Neuronal stem cell (in vitro differentiated cells): ENCODE measurements at regions not wholly inside any gene's neighbourhood (a gene's known extent, or its start where the extent isn't known, plus 50 kb on each side); places are given as distances from the start of the nearest gene placed in this dataset.
A peak's percentile ranks its signal among the peaks of the same experiment; 100 is the strongest.

Source experiments
- DNase-seq: peaks from one replicate; pipeline ENCODE4 v3.0.0-alpha.2; 2013; ENCODE audit warnings: low spot score
- H2AFZ ChIP-seq: one replicate; pipeline ENCODE4 v1.6.1; 2013; ENCODE audit warnings: mild to moderate bottlenecking, low read length, inconsistent platforms
- H2AK5ac ChIP-seq: 2 replicates; pipeline ENCODE4 v1.6.1; 2013; ENCODE audit warnings: low read depth, mild to moderate bottlenecking, inconsistent platforms, low read length, moderate library complexity, mixed read lengths
- H2BK120ac ChIP-seq: 2 replicates; pipeline ENCODE4 v1.6.1; 2013; ENCODE audit warnings: low read depth, mild to moderate bottlenecking, inconsistent platforms, low read length, moderate library complexity, mixed read lengths
- H2BK12ac ChIP-seq: one replicate; pipeline ENCODE4 v1.6.1; 2013; ENCODE audit warnings: low read length, inconsistent platforms
- H2BK15ac ChIP-seq: 2 replicates; pipeline ENCODE4 v1.6.1; 2013; ENCODE audit warnings: mild to moderate bottlenecking, low read length, inconsistent platforms, mixed read lengths
- H2BK5ac ChIP-seq: one replicate; pipeline ENCODE4 v1.6.1; 2013; ENCODE audit warnings: inconsistent platforms, mild to moderate bottlenecking, low read length, moderate library complexity
- H3K14ac ChIP-seq: one replicate; pipeline ENCODE4 v1.6.1; 2013; ENCODE audit warnings: low read length, inconsistent platforms
- H3K18ac ChIP-seq: 2 replicates; pipeline ENCODE4 v1.6.1; 2013; ENCODE audit warnings: low read length, inconsistent platforms
- H3K23ac ChIP-seq: 2 replicates; pipeline ENCODE4 v1.6.1; 2013; ENCODE audit warnings: low read depth, mild to moderate bottlenecking, mixed read lengths, low read length, inconsistent platforms; ENCODE audit not compliant: poor library complexity
- H3K27ac ChIP-seq: replicated peaks from 3 replicates; pipeline ENCODE4 v1.5.1; 2013; ENCODE audit warnings: low read length, inconsistent platforms
- H3K27me3 ChIP-seq, 3 experiments: 2 replicates each; pipeline ENCODE4 v1.6.1; 2013; ENCODE audit warnings: low read length in 3 of 3, mild to moderate bottlenecking in 2 of 3, inconsistent platforms in 1 of 3, low read depth in 1 of 3, mixed read lengths in 1 of 3, moderate library complexity in 1 of 3; ENCODE audit not compliant: control insufficient read depth in 3 of 3, insufficient read depth in 3 of 3
- H3K36me3 ChIP-seq, 2 donors: replicated peaks in 1 of 2; 2 replicates each; pipeline ENCODE4 v1.6.1; 2013; ENCODE audit warnings: low read length in 2 of 2; ENCODE audit not compliant: control insufficient read depth in 2 of 2, insufficient read depth in 2 of 2
- H3K4ac ChIP-seq: 2 replicates; pipeline ENCODE4 v1.6.1; 2013; ENCODE audit warnings: inconsistent platforms, mild to moderate bottlenecking, low read length, moderate library complexity
- H3K4me1 ChIP-seq, 2 donors: 1 replicate in 1 of 2; 2 replicates in 1 of 2; pipeline ENCODE4 v1.6.1; 2013; ENCODE audit warnings: low read length in 2 of 2, low read depth in 1 of 2; ENCODE audit not compliant: control insufficient read depth in 2 of 2, insufficient read depth in 1 of 2
- H3K4me2 ChIP-seq: one replicate; pipeline ENCODE4 v1.6.1; 2013; ENCODE audit warnings: mild to moderate bottlenecking, low read length, inconsistent platforms; ENCODE audit not compliant: insufficient read depth, poor library complexity, severe bottlenecking
- H3K4me3 ChIP-seq, 2 donors: 2 replicates each; pipeline ENCODE4 v1.5.1; 2013; ENCODE audit warnings: low read length in 2 of 2, mild to moderate bottlenecking in 2 of 2, inconsistent platforms in 1 of 2, moderate library complexity in 1 of 2
- H3K79me1 ChIP-seq: one replicate; pipeline ENCODE4 v1.6.1; 2013; ENCODE audit warnings: low read depth, mild to moderate bottlenecking, inconsistent platforms, low read length, moderate library complexity
- H3K9ac ChIP-seq: one replicate; pipeline ENCODE4 v1.6.1; 2013; ENCODE audit warnings: mild to moderate bottlenecking, low read depth, low read length, inconsistent platforms; ENCODE audit not compliant: poor library complexity
- H3K9me3 ChIP-seq, 2 donors: replicated peaks in 1 of 2; 2 replicates each; pipeline versions ENCODE3 to v1.6.1; 2013; ENCODE audit warnings: low read length in 2 of 2, mild to moderate bottlenecking in 2 of 2, inconsistent platforms in 1 of 2, low read depth in 1 of 2, mixed read lengths in 1 of 2, moderate library complexity in 1 of 2; ENCODE audit not compliant: control insufficient read depth in 2 of 2, insufficient read depth in 1 of 2
- H4K8ac ChIP-seq: one replicate; pipeline ENCODE4 v1.6.1; 2013; ENCODE audit warnings: low read depth, mild to moderate bottlenecking, inconsistent platforms, low read length, moderate library complexity
- H4K91ac ChIP-seq: one replicate; pipeline ENCODE4 v1.6.1; 2013; ENCODE audit warnings: low read length, low read depth, mild to moderate bottlenecking, inconsistent platforms; ENCODE audit not compliant: poor library complexity
- WGBS, 2 donors: extraction: QIAGEN DNeasy Blood & Tissue Kit; methylation state at CpG; one replicate each; pipeline ENCODE4 v1.1.7; 2013; ENCODE audit warnings: missing lambda C conversion rate in 2 of 2, mixed read lengths in 1 of 2; ENCODE audit not compliant: insufficient read length in 2 of 2, insufficient replicate concordance in 1 of 2; ENCODE audit errors: extremely low coverage in 2 of 2; 5-methylcytosine and 5-hydroxymethylcytosine counted together

GRCh38 chr1:182297335-182297734, 94.3 kb downstream of the GLUL start:
- Histone ChIP-seq H3K36me3 (no peaks in the 10 kb centered on the region), H2AFZ (no peak overlapping the region), H2BK120ac (no peak overlapping the region), H2BK15ac (peak overlapping the region; percentile 22), H3K27me3 (no peaks in the 10 kb centered on the region), H3K9me3 (no peaks in the 10 kb centered on the region), H3K79me1 (no peaks in the 10 kb centered on the region), H4K91ac (no peak overlapping the region), H4K8ac (no peak overlapping the region), H2AK5ac (no peak overlapping the region), H3K4ac (no peak overlapping the region), H3K4me2 (no peak overlapping the region), H3K18ac (no peak overlapping the region), H3K9ac (no peak overlapping the region), H2BK5ac (no peak overlapping the region), H3K4me1 (peaks cover 4 to 14% of the 10 kb centered on the region in 2 donors), H3K27ac (no peak overlapping the region), H3K14ac (no peak overlapping the region), H2BK12ac (peak overlapping the region; percentile 46), H3K4me3 (peak overlapping the region in 1 of 2 donors; percentile 52), H3K23ac (no peak overlapping the region)
- no peak for DNase-seq

GRCh38 chr1:182295697-182296096, 95.9 kb downstream of the GLUL start:
- H4K8ac ChIP-seq = no peak overlapping the region
- no peaks in the 10 kb centered on the region for H3K36me3 ChIP-seq
- H3K27me3 ChIP-seq = peaks cover 0 to 3% (median 0%) of the 10 kb centered on the region in 3 experiments
- DNase-seq = no peak
- no peak overlapping the region for H4K91ac ChIP-seq
- H2AFZ ChIP-seq = no peak overlapping the region
- H2BK12ac ChIP-seq = no peak overlapping the region
- no peaks in the 10 kb centered on the region for H3K9me3 ChIP-seq
- H3K4ac ChIP-seq = no peak overlapping the region
- H3K18ac ChIP-seq = no peak overlapping the region
- H3K4me3 ChIP-seq = no peak overlapping the region
- H2BK120ac ChIP-seq = no peak overlapping the region
- H2BK15ac ChIP-seq = no peak overlapping the region
- H3K4me2 ChIP-seq = no peak overlapping the region
- H3K4me1 ChIP-seq = peaks cover 4 to 7% of the 10 kb centered on the region in 2 donors
- H3K23ac ChIP-seq = no peak overlapping the region
- no peaks in the 10 kb centered on the region for H3K79me1 ChIP-seq
- WGBS, 2 donors = no CpG with 5 or more reads among the region's 1 CpG
- H2BK5ac ChIP-seq = no peak overlapping the region
- no peak overlapping the region for H3K27ac ChIP-seq
- H3K14ac ChIP-seq = no peak overlapping the region
- no peak overlapping the region for H3K9ac ChIP-seq
- no peak overlapping the region for H2AK5ac ChIP-seq

- Histone ChIP-seq H4K8ac (no peak overlapping the region), H3K36me3 (no peaks in the 10 kb centered on the region), H3K9ac (no peak overlapping the region), H3K4ac (no peak overlapping the region), H3K18ac (peak overlapping the region; percentile 48), H2BK15ac (no peak overlapping the region), H3K4me1 (no peaks in the 10 kb centered on the region), H3K14ac (no peak overlapping the region), H2BK120ac (no peak overlapping the region), H2BK12ac (peak overlapping the region; percentile 11), H2AK5ac (peak overlapping the region; percentile 13), H3K23ac (no peak overlapping the region), H3K4me2 (no peak overlapping the region), H3K27ac (no peak overlapping the region), H2BK5ac (no peak overlapping the region), H3K79me1 (no peaks in the 10 kb centered on the region), H3K4me3 (no peak overlapping the region), H3K9me3 (no peaks in the 10 kb centered on the region), H2AFZ (no peak overlapping the region), H4K91ac (no peak overlapping the region), H3K27me3 (peaks cover 0 to 3% (median 0%) of the 10 kb centered on the region in 3 experiments)
- WGBS, 2 donors = no CpG with 5 or more reads among the region's 5 CpGs
- DNase-seq = no peak
These were observed 98.4 kb downstream of the GLUL start for GRCh38 chr1:182293119-182293589.

GRCh38 chr1:182292193-182292741, 99.3 kb downstream of the GLUL start:
- no peak overlapping the region for H3K14ac ChIP-seq
- no peak overlapping the region for H3K23ac ChIP-seq
- H2AK5ac ChIP-seq = no peak overlapping the region
- no peak overlapping the region for H2BK15ac ChIP-seq
- H2BK12ac ChIP-seq = no peak overlapping the region
- no CpG with 5 or more reads among the region's 8 CpGs for whole genome bisulfite sequencing, 2 donors
- H3K4me2 ChIP-seq = no peak overlapping the region
- H2BK5ac ChIP-seq = no peak overlapping the region
- H4K91ac ChIP-seq = no peak overlapping the region
- H3K9ac ChIP-seq = no peak overlapping the region
- no peak overlapping the region for H4K8ac ChIP-seq
- H3K36me3 ChIP-seq = no peaks in the 10 kb centered on the region
- peaks cover 0 to 3% (median 0%) of the 10 kb centered on the region in 3 experiments for H3K27me3 ChIP-seq
- H3K27ac ChIP-seq = no peak overlapping the region
- DNase-seq = no peak
- H2BK120ac ChIP-seq = no peak overlapping the region
- H3K79me1 ChIP-seq = no peaks in the 10 kb centered on the region
- H2AFZ ChIP-seq = no peak overlapping the region
- H3K4me1 ChIP-seq = no peaks in the 10 kb centered on the region
- no peak overlapping the region for H3K18ac ChIP-seq
- no peaks in the 10 kb centered on the region for H3K9me3 ChIP-seq
- H3K4me3 ChIP-seq = no peak overlapping the region
- no peak overlapping the region for H3K4ac ChIP-seq
